ENCODE measurements at regions not wholly inside any gene's neighbourhood (a gene's known extent, or its start where the extent isn't known, plus 50 kb on each side); places are given as distances from the start of the nearest gene placed in this dataset.

DNA sequence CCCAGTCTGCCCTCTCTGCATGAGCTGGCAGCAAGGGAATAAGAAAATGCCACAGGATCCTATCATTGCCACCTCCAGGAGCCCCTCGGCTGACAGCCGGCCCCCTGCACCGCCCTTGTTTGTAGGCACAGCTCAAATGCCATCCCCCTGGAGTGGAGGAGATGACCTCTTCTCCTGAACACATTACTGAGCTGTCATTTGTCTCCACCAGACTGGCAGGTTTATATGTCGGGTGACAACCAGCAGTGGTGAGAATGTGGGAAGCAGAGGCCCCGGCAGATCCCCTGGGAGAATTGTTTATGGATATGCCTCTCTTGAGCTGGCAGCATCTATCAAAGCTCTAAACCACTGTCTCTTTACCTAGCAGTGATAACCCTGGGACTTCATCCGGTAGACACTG, 135.4 kb upstream of the FMN2 start:
- no peak for TF ChIP-seq EZH2phosphoT487 (IDR thresholded peaks at IDR 0.05; ENCODE audit: low read length)
- TF ChIP-seq EZH2 (optimal IDR thresholded peaks at IDR 0.05; ENCODE audit: low read depth, low read length), result no peak
- TF ChIP-seq, protein P1, sequence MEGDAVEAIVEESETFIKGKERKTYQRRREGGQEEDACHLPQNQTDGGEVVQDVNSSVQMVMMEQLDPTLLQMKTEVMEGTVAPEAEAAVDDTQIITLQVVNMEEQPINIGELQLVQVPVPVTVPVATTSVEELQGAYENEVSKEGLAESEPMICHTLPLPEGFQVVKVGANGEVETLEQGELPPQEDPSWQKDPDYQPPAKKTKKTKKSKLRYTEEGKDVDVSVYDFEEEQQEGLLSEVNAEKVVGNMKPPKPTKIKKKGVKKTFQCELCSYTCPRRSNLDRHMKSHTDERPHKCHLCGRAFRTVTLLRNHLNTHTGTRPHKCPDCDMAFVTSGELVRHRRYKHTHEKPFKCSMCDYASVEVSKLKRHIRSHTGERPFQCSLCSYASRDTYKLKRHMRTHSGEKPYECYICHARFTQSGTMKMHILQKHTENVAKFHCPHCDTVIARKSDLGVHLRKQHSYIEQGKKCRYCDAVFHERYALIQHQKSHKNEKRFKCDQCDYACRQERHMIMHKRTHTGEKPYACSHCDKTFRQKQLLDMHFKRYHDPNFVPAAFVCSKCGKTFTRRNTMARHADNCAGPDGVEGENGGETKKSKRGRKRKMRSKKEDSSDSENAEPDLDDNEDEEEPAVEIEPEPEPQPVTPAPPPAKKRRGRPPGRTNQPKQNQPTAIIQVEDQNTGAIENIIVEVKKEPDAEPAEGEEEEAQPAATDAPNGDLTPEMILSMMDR (IDR thresholded peaks at IDR 0.05; ENCODE audit: low read length), result no peak
- Histone ChIP-seq H3K27me3 (replicated peaks; ENCODE audit: insufficient read depth, low read length) (no peaks in the 10 kb centered on the region), H3F3A (ENCODE audit: insufficient read depth, low read length) (no peaks in the 10 kb centered on the region), H3K4me1 (ENCODE audit: low read length) (no peaks in the 10 kb centered on the region), H4K20me1 (ENCODE audit: insufficient read depth, low read length) (no peaks in the 10 kb centered on the region), H3K79me2 (ENCODE audit: low read length) (no peaks in the 10 kb centered on the region), H3K27ac (ENCODE audit: low read length) (no peak overlapping the region), H3K9me3 (replicated peaks; ENCODE audit: insufficient read depth, low read length) (no peaks in the 10 kb centered on the region), H3K4me3 (ENCODE audit: low read length) (no peak overlapping the region), H3K36me3 (replicated peaks; ENCODE audit: insufficient read depth, low read length) (no peaks in the 10 kb centered on the region), H3K9ac (ENCODE audit: low read length) (no peak overlapping the region), H3K4me2 (ENCODE audit: low read depth, low read length) (no peak overlapping the region), H2AFZ (ENCODE audit: low read length) (no peak overlapping the region), H3K9me2 (replicated peaks; ENCODE audit: insufficient read depth, low read length) (no peaks in the 10 kb centered on the region)
- DNase-seq, result no peak

DNA sequence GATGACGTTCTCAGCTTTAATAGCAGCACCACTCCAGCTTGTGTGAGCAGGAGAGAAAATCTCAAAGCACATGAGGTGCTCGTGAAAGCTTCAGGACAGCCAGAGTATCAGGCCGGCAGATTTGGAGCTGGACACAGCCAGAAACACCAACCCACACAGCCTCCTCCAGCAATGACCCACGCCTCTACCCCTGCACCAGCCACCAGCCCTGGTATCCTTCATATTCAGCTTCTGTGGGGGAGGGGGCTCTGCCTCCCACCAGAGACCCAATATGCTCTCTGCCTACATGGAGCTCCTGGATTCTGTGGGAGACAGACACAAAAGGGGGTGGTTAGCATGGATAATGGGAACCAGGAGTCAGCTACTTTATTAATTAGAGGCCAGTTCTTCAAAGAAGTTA, 133.6 kb upstream of the FMN2 start:
- no peaks in the 10 kb centered on the region for H3K9me2 ChIP-seq (replicated peaks; ENCODE audit: insufficient read depth, low read length)
- no peak overlapping the region for H3K4me3 ChIP-seq (ENCODE audit: low read length)
- DNase-seq, result no peak
- no peak overlapping the region for H3K27ac ChIP-seq (ENCODE audit: low read length)
- H3K79me2 ChIP-seq (ENCODE audit: low read length), result no peaks in the 10 kb centered on the region
- no peak overlapping the region for H3K4me2 ChIP-seq (ENCODE audit: low read depth, low read length)
- no peaks in the 10 kb centered on the region for H3K9me3 ChIP-seq (replicated peaks; ENCODE audit: insufficient read depth, low read length)
- H2AFZ ChIP-seq (ENCODE audit: low read length), result no peak overlapping the region
- no peaks in the 10 kb centered on the region for H4K20me1 ChIP-seq (ENCODE audit: insufficient read depth, low read length)
- no peak overlapping the region for H3K9ac ChIP-seq (ENCODE audit: low read length)
- H3F3A ChIP-seq (ENCODE audit: insufficient read depth, low read length), result no peaks in the 10 kb centered on the region
- H3K27me3 ChIP-seq (replicated peaks; ENCODE audit: insufficient read depth, low read length), result no peaks in the 10 kb centered on the region
- no peaks in the 10 kb centered on the region for H3K36me3 ChIP-seq (replicated peaks; ENCODE audit: insufficient read depth, low read length)
- H3K4me1 ChIP-seq (ENCODE audit: low read length), result no peaks in the 10 kb centered on the region
- TF ChIP-seq, protein P1 (IDR thresholded peaks at IDR 0.05; ENCODE audit: low read length), result no peak
- TF ChIP-seq EZH2 (optimal IDR thresholded peaks at IDR 0.05; ENCODE audit: low read depth, low read length), result no peak
- TF ChIP-seq EZH2phosphoT487 (IDR thresholded peaks at IDR 0.05; ENCODE audit: low read length), result no peak

GRCh38 chr1:239960366-239960765, 131.3 kb upstream of the FMN2 start:
- no peak overlapping the region for H3K4me2 ChIP-seq (ENCODE audit: low read depth, low read length)
- no peaks in the 10 kb centered on the region for H3K36me3 ChIP-seq (replicated peaks; ENCODE audit: insufficient read depth, low read length)
- no peak overlapping the region for H3K27ac ChIP-seq (ENCODE audit: low read length)
- H3K4me1 ChIP-seq (ENCODE audit: low read length), result no peaks in the 10 kb centered on the region
- H3K9me2 ChIP-seq (replicated peaks; ENCODE audit: insufficient read depth, low read length), result no peaks in the 10 kb centered on the region
- H4K20me1 ChIP-seq (ENCODE audit: insufficient read depth, low read length), result no peaks in the 10 kb centered on the region
- H3K27me3 ChIP-seq (replicated peaks; ENCODE audit: insufficient read depth, low read length), result no peaks in the 10 kb centered on the region
- no peak overlapping the region for H2AFZ ChIP-seq (ENCODE audit: low read length)
- H3F3A ChIP-seq (ENCODE audit: insufficient read depth, low read length), result no peaks in the 10 kb centered on the region
- TF ChIP-seq EZH2phosphoT487 (IDR thresholded peaks at IDR 0.05; ENCODE audit: low read length) (no peak), EZH2 (optimal IDR thresholded peaks at IDR 0.05; ENCODE audit: low read depth, low read length) (no peak)
- TF ChIP-seq, protein P1 (IDR thresholded peaks at IDR 0.05; ENCODE audit: low read length), result no peak
- no peaks in the 10 kb centered on the region for H3K79me2 ChIP-seq (ENCODE audit: low read length)
- H3K9me3 ChIP-seq (replicated peaks; ENCODE audit: insufficient read depth, low read length), result no peaks in the 10 kb centered on the region
- H3K9ac ChIP-seq (ENCODE audit: low read length), result no peak overlapping the region
- no peak overlapping the region for H3K4me3 ChIP-seq (ENCODE audit: low read length)
- no peak for DNase-seq
